Breast epithelium (tissue), 3 donors: ENCODE measurements at regions not wholly inside any gene's neighbourhood (a gene's known extent, or its start where the extent isn't known, plus 50 kb on each side); places are given as distances from the start of the nearest gene placed in this dataset.

Experiments
- POLR2AphosphoS5 ChIP-seq, 3 donors: sonication (generic); formaldehyde crosslinking; IDR thresholded peaks; one replicate each; pipeline ENCODE4 v1.6.1; 2017; ENCODE audit warnings: antibody characterized with exemption in 3 of 3
- TF ChIP-seq, protein P1 (sequence below), 3 donors: fragments of 450-650 bp; IDR thresholded peaks; one replicate each; pipeline ENCODE4 v1.5.1; 2016 to 2017; ENCODE audit warnings: antibody characterized with exemption in 3 of 3, mild to moderate bottlenecking in 3 of 3, moderate library complexity in 3 of 3

GRCh38 chr5:125229556-125229955, 483.1 kb upstream of the ZNF608 start:
- TF ChIP-seq POLR2AphosphoS5 (IDR thresholded peaks at IDR 0.05), result no peak
- TF ChIP-seq, protein P1, sequence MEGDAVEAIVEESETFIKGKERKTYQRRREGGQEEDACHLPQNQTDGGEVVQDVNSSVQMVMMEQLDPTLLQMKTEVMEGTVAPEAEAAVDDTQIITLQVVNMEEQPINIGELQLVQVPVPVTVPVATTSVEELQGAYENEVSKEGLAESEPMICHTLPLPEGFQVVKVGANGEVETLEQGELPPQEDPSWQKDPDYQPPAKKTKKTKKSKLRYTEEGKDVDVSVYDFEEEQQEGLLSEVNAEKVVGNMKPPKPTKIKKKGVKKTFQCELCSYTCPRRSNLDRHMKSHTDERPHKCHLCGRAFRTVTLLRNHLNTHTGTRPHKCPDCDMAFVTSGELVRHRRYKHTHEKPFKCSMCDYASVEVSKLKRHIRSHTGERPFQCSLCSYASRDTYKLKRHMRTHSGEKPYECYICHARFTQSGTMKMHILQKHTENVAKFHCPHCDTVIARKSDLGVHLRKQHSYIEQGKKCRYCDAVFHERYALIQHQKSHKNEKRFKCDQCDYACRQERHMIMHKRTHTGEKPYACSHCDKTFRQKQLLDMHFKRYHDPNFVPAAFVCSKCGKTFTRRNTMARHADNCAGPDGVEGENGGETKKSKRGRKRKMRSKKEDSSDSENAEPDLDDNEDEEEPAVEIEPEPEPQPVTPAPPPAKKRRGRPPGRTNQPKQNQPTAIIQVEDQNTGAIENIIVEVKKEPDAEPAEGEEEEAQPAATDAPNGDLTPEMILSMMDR (IDR thresholded peaks at IDR 0.05), result no peak
